ENCODE measurements at regions not wholly inside any gene's neighbourhood (a gene's known extent, or its start where the extent isn't known, plus 50 kb on each side); places are given as distances from the start of the nearest gene placed in this dataset.
"Not testable (repeated sequence)": the region's sequence is repeated elsewhere in the genome, so short reads cannot be mapped to it uniquely, and the experiment has no call there.

GRCh38 chr3:74413547-74414241 is 200.8 kb downstream of the CNTN3 start:
- no peak for DNase-seq

GRCh38 chr3:74410276-74410941 is 204.1 kb downstream of the CNTN3 start:
- no peak for DNase-seq

GRCh38 chr3:74409066-74409465 is 205.4 kb downstream of the CNTN3 start:
- DNase-seq: no peak

GRCh38 chr3:74403307-74403706 is 211.2 kb downstream of the CNTN3 start:
- DNase-seq: no peak

- no peak for DNase-seq
Measured at GRCh38 chr3:74402821-74403220, 211.6 kb downstream of the CNTN3 start.

- DNase-seq: no peak
Measured at GRCh38 chr3:74393426-74393825, 221.0 kb downstream of the CNTN3 start.

- no peak for DNase-seq
Measured at GRCh38 chr3:74390121-74390877, 224.2 kb downstream of the CNTN3 start.

- DNase-seq: no peak
Measured at GRCh38 chr3:74387111-74387735, 227.2 kb downstream of the CNTN3 start.

- no peak for DNase-seq
Measured at GRCh38 chr3:74384159-74384558, 230.3 kb downstream of the CNTN3 start.

- DNase-seq: no peak
Measured at GRCh38 chr3:74377669-74378068, 236.8 kb downstream of the CNTN3 start.

- not testable (repeated sequence) for DNase-seq
Measured at GRCh38 chr3:74376323-74376722, 238.1 kb downstream of the CNTN3 start.

GRCh38 chr3:74375653-74376052 is 238.8 kb downstream of the CNTN3 start:
- DNase-seq: no peak

- DNase-seq: no peak
Measured at GRCh38 chr3:74372743-74373142, 241.7 kb downstream of the CNTN3 start.

GRCh38 chr3:74370342-74370741 is 244.1 kb downstream of the CNTN3 start:
- no peak for DNase-seq

- no peak for DNase-seq
Measured at GRCh38 chr3:74366331-74366730, 248.1 kb downstream of the CNTN3 start.

- no peak for DNase-seq
Measured at GRCh38 chr3:74363346-74363745, 251.1 kb downstream of the CNTN3 start.

- DNase-seq: no peak
Measured at GRCh38 chr3:74360406-74360805, 254.1 kb downstream of the CNTN3 start.

GRCh38 chr3:74357881-74358280 is 256.6 kb downstream of the CNTN3 start:
- DNase-seq: no peak

GRCh38 chr3:74353039-74353438 is 261.4 kb downstream of the CNTN3 start:
- DNase-seq: no peak

GRCh38 chr3:74352166-74352565 is 262.3 kb downstream of the CNTN3 start:
- no peak for DNase-seq

- no peak for DNase-seq
Measured at GRCh38 chr3:74351213-74351612, 263.2 kb downstream of the CNTN3 start.

- DNase-seq: no peak
Measured at GRCh38 chr3:74349015-74349414, 265.4 kb downstream of the CNTN3 start.

- DNase-seq: no peak
Measured at GRCh38 chr3:74347563-74348268, 266.7 kb downstream of the CNTN3 start.
